Activated CD4-positive, alpha-beta T cell treated with anti-CD3 and anti-CD28 coated beads, Interleukin-2, amount 50 U/mL, for 1 hour (primary cell): ENCODE measurements at regions not wholly inside any gene's neighbourhood (a gene's known extent, or its start where the extent isn't known, plus 50 kb on each side); places are given as distances from the start of the nearest gene placed in this dataset.
"Not testable (repeated sequence)": the region's sequence is repeated elsewhere in the genome, so short reads cannot be mapped to it uniquely, and the experiment has no call there.

Experiments used
- DNase-seq: peaks from one replicate; pipeline ENCODE4 v3.0.0-alpha.2; 2020

- not testable (repeated sequence) for DNase-seq
These were observed 1721.1 kb downstream of the SUCLG1 start for GRCh38 chr2:82737965-82738364.

GRCh38 chr2:82735336-82735735, 1723.7 kb downstream of the SUCLG1 start:
- DNase-seq, result no peak

GRCh38 chr2:82731824-82732223, 1727.3 kb downstream of the SUCLG1 start:
- no peak for DNase-seq

- no peak for DNase-seq
These were observed 1728.3 kb downstream of the SUCLG1 start for GRCh38 chr2:82730811-82731210.

- DNase-seq, result no peak
These were observed 1731.0 kb downstream of the SUCLG1 start for GRCh38 chr2:82728090-82728489.

- DNase-seq, result no peak
These were observed 1750.4 kb downstream of the SUCLG1 start for GRCh38 chr2:82708681-82709080.

GRCh38 chr2:82697231-82697630, 1761.8 kb downstream of the SUCLG1 start:
- no peak for DNase-seq

- DNase-seq, result no peak
These were observed 1764.6 kb downstream of the SUCLG1 start for GRCh38 chr2:82694431-82694830.

GRCh38 chr2:82690757-82691411, 1768.2 kb downstream of the SUCLG1 start:
- no peak for DNase-seq

- no peak for DNase-seq
These were observed 1783.9 kb downstream of the SUCLG1 start for GRCh38 chr2:82675186-82675585.

- no peak for DNase-seq
These were observed 1784.4 kb downstream of the SUCLG1 start for GRCh38 chr2:82674652-82675051.

GRCh38 chr2:82667491-82667890, 1791.6 kb downstream of the SUCLG1 start:
- DNase-seq, result no peak

- no peak for DNase-seq
These were observed 1793.4 kb downstream of the SUCLG1 start for GRCh38 chr2:82665691-82666090.

- DNase-seq, result no peak
These were observed 1802.0 kb downstream of the SUCLG1 start for GRCh38 chr2:82657106-82657505.

- no peak for DNase-seq
These were observed 1802.7 kb downstream of the SUCLG1 start for GRCh38 chr2:82656420-82656819.

GRCh38 chr2:82652117-82652516, 1807.0 kb downstream of the SUCLG1 start:
- DNase-seq, result no peak

GRCh38 chr2:82650038-82650437, 1809.0 kb downstream of the SUCLG1 start:
- no peak for DNase-seq

GRCh38 chr2:82641598-82642180, 1817.4 kb downstream of the SUCLG1 start:
- DNase-seq, result no peak

- no peak for DNase-seq
These were observed 1822.6 kb downstream of the SUCLG1 start for GRCh38 chr2:82636402-82637020.

- no peak for DNase-seq
These were observed 1860.1 kb downstream of the SUCLG1 start for GRCh38 chr2:82599021-82599420.

- no peak for DNase-seq
These were observed 1862.5 kb downstream of the SUCLG1 start for GRCh38 chr2:82596581-82596980.

- DNase-seq, result no peak
These were observed 1867.4 kb downstream of the SUCLG1 start for GRCh38 chr2:82591718-82592117.

GRCh38 chr2:82576656-82577055, 1882.4 kb downstream of the SUCLG1 start:
- DNase-seq, result no peak

- DNase-seq, result no peak
These were observed 1919.8 kb downstream of the SUCLG1 start for GRCh38 chr2:82539280-82539621.
